ENCODE measurements at regions not wholly inside any gene's neighbourhood (a gene's known extent, or its start where the extent isn't known, plus 50 kb on each side); places are given as distances from the start of the nearest gene placed in this dataset.

DNA sequence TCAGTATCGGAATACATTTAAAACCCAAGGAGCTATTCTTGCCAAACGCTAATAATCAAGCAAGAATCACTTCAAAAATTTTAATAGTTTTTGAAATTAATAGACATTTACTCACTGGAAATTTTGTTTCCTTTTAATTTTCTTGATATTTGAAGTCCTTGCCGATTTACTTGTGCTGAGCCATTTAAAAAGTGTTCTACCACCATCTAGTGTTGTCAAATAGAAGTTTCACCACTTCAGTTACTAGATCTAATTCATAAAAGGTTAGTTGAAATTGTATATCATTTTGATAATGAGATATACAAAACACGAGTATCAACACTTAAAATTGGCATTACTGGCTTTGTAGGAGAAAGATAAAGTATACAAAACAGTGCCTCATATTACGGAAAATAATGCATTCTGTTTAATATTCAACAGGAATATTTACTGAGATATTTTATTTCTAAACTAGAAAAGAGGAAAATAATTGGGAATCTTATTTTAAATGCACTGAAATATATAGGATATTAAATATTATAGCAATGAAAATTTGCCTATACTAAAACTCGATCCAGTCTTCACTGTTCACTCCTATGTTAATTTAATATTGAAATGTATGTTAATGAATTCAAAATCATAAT, 664.8 kb upstream of the SEMA3D start:
- TF ChIP-seq, protein P1, sequence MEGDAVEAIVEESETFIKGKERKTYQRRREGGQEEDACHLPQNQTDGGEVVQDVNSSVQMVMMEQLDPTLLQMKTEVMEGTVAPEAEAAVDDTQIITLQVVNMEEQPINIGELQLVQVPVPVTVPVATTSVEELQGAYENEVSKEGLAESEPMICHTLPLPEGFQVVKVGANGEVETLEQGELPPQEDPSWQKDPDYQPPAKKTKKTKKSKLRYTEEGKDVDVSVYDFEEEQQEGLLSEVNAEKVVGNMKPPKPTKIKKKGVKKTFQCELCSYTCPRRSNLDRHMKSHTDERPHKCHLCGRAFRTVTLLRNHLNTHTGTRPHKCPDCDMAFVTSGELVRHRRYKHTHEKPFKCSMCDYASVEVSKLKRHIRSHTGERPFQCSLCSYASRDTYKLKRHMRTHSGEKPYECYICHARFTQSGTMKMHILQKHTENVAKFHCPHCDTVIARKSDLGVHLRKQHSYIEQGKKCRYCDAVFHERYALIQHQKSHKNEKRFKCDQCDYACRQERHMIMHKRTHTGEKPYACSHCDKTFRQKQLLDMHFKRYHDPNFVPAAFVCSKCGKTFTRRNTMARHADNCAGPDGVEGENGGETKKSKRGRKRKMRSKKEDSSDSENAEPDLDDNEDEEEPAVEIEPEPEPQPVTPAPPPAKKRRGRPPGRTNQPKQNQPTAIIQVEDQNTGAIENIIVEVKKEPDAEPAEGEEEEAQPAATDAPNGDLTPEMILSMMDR (conservative IDR thresholded peaks at IDR 0.05; ENCODE audit: low read length): peak; percentile 58
- TF ChIP-seq EZH2phosphoT487 (IDR thresholded peaks at IDR 0.05; ENCODE audit: borderline replicate concordance): no peak

Measured in Loucy (cell line).